K562 (cell line): ENCODE measurements at regions not wholly inside any gene's neighbourhood (a gene's known extent, or its start where the extent isn't known, plus 50 kb on each side); places are given as distances from the start of the nearest gene placed in this dataset.

Source experiments
- ATAC-seq: fragments of 200-7000 bp; cut with Tn5 transposase; 3 replicates; pipeline ENCODE4 v1.9.1; 2020; ENCODE audit warnings: moderate library complexity
- BruUV-seq: library from RNA; stranded (reverse); fragments of 400-500 nt; replicated peaks from 2 replicates; lab custom pipeline; 2021; lab: Mats Ljungman, UMichigan
- CTCF ChIA-PET: fragments of 300-600 bp; formaldehyde crosslinking; extraction: SDS; loops from one replicate; lab custom pipeline; 2021; ENCODE audit warnings: low intra/inter-chr PET ratio; lab: Yijun Ruan, JAX
- POLR2A ChIA-PET: fragments of 300-600, 350-650 bp; sonication (Branson Sonifier 250); formaldehyde crosslinking; extraction: SDS; loops from one replicate; lab custom pipeline; 2021; ENCODE audit warnings: antibody characterized with exemption, inconsistent platforms; lab: Yijun Ruan, JAX
- DNase-seq, 4 experiments: peaks; one replicate each; pipeline versions ENCODE4 v3.0.0 to v3.0.0-alpha.2; 2011 to 2018; ENCODE audit warnings: low spot score in 3 of 4, mixed read lengths in 3 of 4; ENCODE audit errors: extremely low read depth in 1 of 4
- FAIRE-seq: peaks from 2 replicates; lab custom pipeline; 2011; peaks lifted over from hg19 to GRCh38; lab: Jason Lieb, UNC
- H2AFZ ChIP-seq: 2 replicates; pipeline ENCODE4 v1.6.0; 2011; ENCODE audit warnings: low read depth, low read length, control low read depth, inconsistent platforms
- H3K27ac ChIP-seq: fragments of 200-600 bp; 3 replicates; pipeline ENCODE4 v1.8.0; 2011; ENCODE audit warnings: low read depth, mild to moderate bottlenecking, control low read depth, inconsistent platforms, low read length, moderate library complexity, mixed read lengths; ENCODE audit errors: extremely low read depth
- H3K27me3 ChIP-seq, 2 experiments: fragments of 300-600 bp in 1 of 2; 2 replicates in 1 of 2; 3 replicates in 1 of 2; pipeline versions ENCODE4 v1.6.0 to v1.8.0; 2011; ENCODE audit warnings: inconsistent platforms in 2 of 2, low read length in 2 of 2, mild to moderate bottlenecking in 1 of 2, mixed read lengths in 1 of 2, moderate library complexity in 1 of 2; ENCODE audit not compliant: control insufficient read depth in 2 of 2, insufficient read depth in 2 of 2
- H3K36me3 ChIP-seq: fragments of 300-600 bp; 3 replicates; pipeline ENCODE4 v1.8.0; 2011; ENCODE audit warnings: mild to moderate bottlenecking, low read length, inconsistent platforms; ENCODE audit not compliant: control insufficient read depth, insufficient read depth
- H3K4me1 ChIP-seq, 2 experiments: fragments of 200-600 bp in 1 of 2; replicated peaks in 1 of 2; 2 replicates in 1 of 2; 3 replicates in 1 of 2; pipeline versions ENCODE4 v1.5.1 to v1.8.0; 2011; ENCODE audit warnings: inconsistent platforms in 2 of 2, low read length in 2 of 2, mild to moderate bottlenecking in 1 of 2, mixed read lengths in 1 of 2, moderate library complexity in 1 of 2; ENCODE audit not compliant: control insufficient read depth in 2 of 2, insufficient read depth in 2 of 2
- H3K4me2 ChIP-seq: 2 replicates; pipeline ENCODE4 v1.6.1; 2011; ENCODE audit warnings: low read length, control low read depth, inconsistent platforms, mixed read lengths; ENCODE audit not compliant: insufficient read depth
- H3K4me3 ChIP-seq: fragments of 200-600 bp; sonication (generic), shearing (Covaris generic); 2 replicates; pipeline ENCODE4 v1.5.1; 2016; ENCODE audit warnings: control low read depth, inconsistent platforms
- H3K79me2 ChIP-seq: fragments of 200-600 bp; 3 replicates; pipeline ENCODE4 v1.8.0; 2011; ENCODE audit warnings: low read length, inconsistent platforms; ENCODE audit not compliant: control insufficient read depth, insufficient read depth
- H3K9ac ChIP-seq, 2 experiments: 2 replicates each; pipeline versions ENCODE4 v1.6.0 to v1.6.1; 2011; ENCODE audit warnings: low read depth in 2 of 2, low read length in 2 of 2, control low read depth in 1 of 2, inconsistent platforms in 1 of 2, mild to moderate bottlenecking in 1 of 2, mixed read lengths in 1 of 2; ENCODE audit not compliant: insufficient read depth in 1 of 2
- H3K9me1 ChIP-seq: one replicate; pipeline ENCODE4 v1.6.0; 2011; ENCODE audit warnings: inconsistent platforms, mild to moderate bottlenecking, low read length, moderate library complexity; ENCODE audit not compliant: control insufficient read depth, insufficient read depth
- H3K9me3 ChIP-seq: replicated peaks from 2 replicates; pipeline ENCODE4 v1.5.1; 2011; ENCODE audit warnings: low read depth, low read length, inconsistent platforms; ENCODE audit not compliant: control insufficient read depth, insufficient read depth
- H4K20me1 ChIP-seq: replicated peaks from 2 replicates; pipeline ENCODE4 v1.6.1; 2011; ENCODE audit warnings: low read length, inconsistent platforms, mixed read lengths; ENCODE audit not compliant: control insufficient read depth, insufficient read depth
- ARID1B ChIP-seq: fragments of 450-650 bp; IDR thresholded peaks from 2 replicates; pipeline ENCODE4 v1.6.1; 2016; ENCODE audit warnings: antibody characterized with exemption, mild to moderate bottlenecking, inconsistent platforms
- BACH1 ChIP-seq: fragments of 200-800 bp; sonication (Bioruptor generic); IDR thresholded peaks from 2 replicates; pipeline ENCODE4 v1.6.1; 2016; ENCODE audit warnings: missing genetic modification characterization, missing compliant biosample characterization
- CBX8 ChIP-seq: fragments of 200-600 bp; sonication (generic); IDR thresholded peaks from 2 replicates; pipeline ENCODE4 v1.6.1; 2012; ENCODE audit warnings: borderline replicate concordance, mixed run types, low read depth, mild to moderate bottlenecking, moderate library complexity, mixed read lengths, low read length, control low read depth, inconsistent platforms; ENCODE audit not compliant: poor library complexity, severe bottlenecking; ENCODE audit errors: extremely low read depth
- E2F5 ChIP-seq: sonication (generic); formaldehyde crosslinking; IDR thresholded peaks from 2 replicates; pipeline ENCODE4 v1.8.0; 2022; ENCODE audit warnings: mild to moderate bottlenecking, missing genetic modification reagents
- HMGXB4 ChIP-seq: sonication (generic); formaldehyde crosslinking; IDR thresholded peaks from 2 replicates; pipeline ENCODE4 v1.8.1; 2023; ENCODE audit warnings: mild to moderate bottlenecking, missing genetic modification reagents
- MYC ChIP-seq, 2 experiments: fragments of 250-450 bp in 1 of 2; sonication (Bioruptor Pico) in 1 of 2; IDR thresholded peaks; 2 replicates each; pipeline versions ENCODE4 v1.5.1 to v1.6.1; 2012 to 2021; ENCODE audit warnings: low read depth in 2 of 2, borderline replicate concordance in 1 of 2, improper control_type of control experiment in 1 of 2, low read length in 1 of 2, mild to moderate bottlenecking in 1 of 2, moderate library complexity in 1 of 2
- PATZ1 ChIP-seq: fragments of 250-450 bp; sonication (Bioruptor Pico); IDR thresholded peaks from 2 replicates; pipeline ENCODE4 v1.5.0; 2020; ENCODE audit warnings: mild to moderate bottlenecking, borderline replicate concordance
- RNF2 ChIP-seq: sonication (generic); IDR thresholded peaks from 2 replicates; pipeline ENCODE4 v1.6.1; 2016
- SMARCA4 ChIP-seq: fragments of 450-650 bp; IDR thresholded peaks from 2 replicates; pipeline ENCODE4 v1.6.1; 2016
- SRF ChIP-seq, 2 experiments: fragments of 250-450, 450-650 bp in 1 of 2; sonication (Bioruptor Pico) in 1 of 2; sonication (generic) in 1 of 2; formaldehyde crosslinking; IDR thresholded peaks; 2 replicates each; pipeline versions ENCODE4 v1.5.0 to v1.5.1; 2020 to 2022; ENCODE audit warnings: mild to moderate bottlenecking in 1 of 2, missing genetic modification reagents in 1 of 2
- ZC3H4 ChIP-seq: sonication (generic); formaldehyde crosslinking; IDR thresholded peaks from 2 replicates; pipeline ENCODE4 v1.9.0; 2021; ENCODE audit warnings: missing genetic modification reagents, borderline replicate concordance
- ZNF175 ChIP-seq: fragments of 200-800 bp; sonication (Bioruptor generic); IDR thresholded peaks from 2 replicates; pipeline ENCODE4 v1.6.1; 2016; ENCODE audit warnings: low read depth, mild to moderate bottlenecking, missing genetic modification characterization, missing compliant biosample characterization
- ZNF311 ChIP-seq: fragments of 250-450 bp; sonication (Bioruptor Pico); IDR thresholded peaks from 2 replicates; pipeline ENCODE4 v1.4.0; 2020; ENCODE audit warnings: mild to moderate bottlenecking, moderate library complexity
- ZNF707 ChIP-seq: fragments of 250-450 bp; sonication (Bioruptor Pico); conservative IDR thresholded peaks from 2 replicates; pipeline ENCODE4 v1.8.0; 2022; ENCODE audit warnings: inconsistent platforms, mild to moderate bottlenecking, moderate library complexity
- in situ Hi-C: fragments of 300-500 bp; cut with MboI; formaldehyde crosslinking; loops from 4 replicates; pipeline ENCODE4 v1.15.0; 2018; ENCODE audit warnings: inconsistent platforms, mixed read lengths
- intact Hi-C: fragments of 100-400 bp; cut with micrococcal nuclease; formaldehyde crosslinking; loops from 2 replicates; pipeline ENCODE4 v1.14.2; 2022

GRCh38 chr3:30204126-30204525 is 402.3 kb upstream of the TGFBR2 start:
- no TSS peak for BruUV-seq
- H2AFZ ChIP-seq: no peak overlapping the region
- ATAC-seq: no peak
- FAIRE-seq: no peak
- no peaks in the 10 kb centered on the region for H3K9me1 ChIP-seq
- H3K36me3 ChIP-seq: no peaks in the 10 kb centered on the region
- intact Hi-C loops: no loop called here
- H3K79me2 ChIP-seq: no peaks in the 10 kb centered on the region
- ChIA-PET POLR2A (no interaction called here), CTCF (no interaction called here)
- H3K4me2 ChIP-seq: no peak overlapping the region
- in situ Hi-C loops: no loop called here
- H3K27me3 ChIP-seq: no peaks in the 10 kb centered on the region
- no peak overlapping the region for H3K4me3 ChIP-seq
- H4K20me1 ChIP-seq: no peaks in the 10 kb centered on the region
- DNase-seq: no peak
- H3K27ac ChIP-seq: no peak overlapping the region
- H3K4me1 ChIP-seq: no peaks in the 10 kb centered on the region
- no peaks in the 10 kb centered on the region for H3K9me3 ChIP-seq
- H3K9ac ChIP-seq: no peak overlapping the region
- TF ChIP-seq CBX8 (no peak), RNF2 (no peak), ZNF175 (CRISPR knock-in tag) (no peak), ZNF707 (no peak), ARID1B (no peak), HMGXB4 (CRISPR knock-in tag) (no peak), MYC (IDR thresholded peaks at IDR 0.05; ENCODE audit: low read depth, low read length) (no peak), MYC (CRISPR knock-in tag; IDR thresholded peaks at IDR 0.05; ENCODE audit: borderline replicate concordance, low read depth) (no peak), BACH1 (no peak), PATZ1 (CRISPR knock-in tag) (no peak), ZNF311 (CRISPR knock-in tag) (no peak), ZC3H4 (CRISPR knock-in tag) (no peak), SRF (CRISPR knock-in tag; IDR thresholded peaks at IDR 0.05) (no peak), SMARCA4 (no peak), E2F5 (CRISPR knock-in tag) (no peak)
